K562 (cell line): ENCODE measurements at regions not wholly inside any gene's neighbourhood (a gene's known extent, or its start where the extent isn't known, plus 50 kb on each side); places are given as distances from the start of the nearest gene placed in this dataset.

ENCODE experiments used
- FOXP4 ChIP-seq: sonication (generic); formaldehyde crosslinking; IDR thresholded peaks from 2 replicates; pipeline ENCODE4 v1.8.0; 2022; ENCODE audit warnings: mild to moderate bottlenecking, missing genetic modification reagents, borderline replicate concordance
- HINFP ChIP-seq: fragments of 450-650 bp; conservative IDR thresholded peaks from 2 replicates; pipeline ENCODE4 v1.6.1; 2016; ENCODE audit warnings: missing genetic modification characterization, low read depth, mild to moderate bottlenecking, control low read depth, missing compliant biosample characterization
- MYNN ChIP-seq, 2 experiments: sonication (generic); formaldehyde crosslinking in 1 of 2; IDR thresholded peaks; 2 replicates each; pipeline versions ENCODE4 v1.5.0 to v1.6.1; 2016 to 2020; ENCODE audit warnings: antibody characterized with exemption in 1 of 2, missing genetic modification reagents in 1 of 2
- ZNF695 ChIP-seq: fragments of 450-650 bp; formaldehyde crosslinking; IDR thresholded peaks from 2 replicates; pipeline ENCODE4 v1.4.0; 2020; ENCODE audit warnings: mild to moderate bottlenecking, moderate library complexity

GRCh38 chr10:33532901-33533300 is 198.4 kb upstream of the NRP1 start:
- TF ChIP-seq MYNN (IDR thresholded peaks at IDR 0.05) (no peak), MYNN (CRISPR knock-in tag; IDR thresholded peaks at IDR 0.05) (no peak), ZNF695 (CRISPR knock-in tag) (no peak), FOXP4 (CRISPR knock-in tag) (no peak), HINFP (tag) (no peak)
